ENCODE measurements at regions not wholly inside any gene's neighbourhood (a gene's known extent, or its start where the extent isn't known, plus 50 kb on each side); places are given as distances from the start of the nearest gene placed in this dataset.
"Not testable (repeated sequence)": the region's sequence is repeated elsewhere in the genome, so short reads cannot be mapped to it uniquely, and the experiment has no call there.

GRCh38 chr5:86407711-86408110, 210.0 kb upstream of the COX7C start:
- in situ Hi-C loops (cut with HindIII; ENCODE audit: low sequenced_read_pairs), result no loop called here
- no peak for DNase-seq (ENCODE audit: low spot score)

- in situ Hi-C loops (cut with HindIII; ENCODE audit: low sequenced_read_pairs), result no loop called here
- no peak for DNase-seq (ENCODE audit: low spot score)
These were observed 206.1 kb upstream of the COX7C start for GRCh38 chr5:86411596-86411995.

- in situ Hi-C loops (cut with HindIII; ENCODE audit: low sequenced_read_pairs), result no loop called here
- DNase-seq (ENCODE audit: low spot score), result no peak
These were observed 190.6 kb upstream of the COX7C start for GRCh38 chr5:86427158-86427557.

GRCh38 chr5:86439593-86440110, 178.1 kb upstream of the COX7C start:
- DNase-seq (ENCODE audit: low spot score), result no peak
- in situ Hi-C loops (cut with HindIII; ENCODE audit: low sequenced_read_pairs), result no loop called here

- DNase-seq (ENCODE audit: low spot score), result no peak
- in situ Hi-C loops (cut with HindIII; ENCODE audit: low sequenced_read_pairs), result no loop called here
These were observed 175.6 kb upstream of the COX7C start for GRCh38 chr5:86442036-86442745.

DNA sequence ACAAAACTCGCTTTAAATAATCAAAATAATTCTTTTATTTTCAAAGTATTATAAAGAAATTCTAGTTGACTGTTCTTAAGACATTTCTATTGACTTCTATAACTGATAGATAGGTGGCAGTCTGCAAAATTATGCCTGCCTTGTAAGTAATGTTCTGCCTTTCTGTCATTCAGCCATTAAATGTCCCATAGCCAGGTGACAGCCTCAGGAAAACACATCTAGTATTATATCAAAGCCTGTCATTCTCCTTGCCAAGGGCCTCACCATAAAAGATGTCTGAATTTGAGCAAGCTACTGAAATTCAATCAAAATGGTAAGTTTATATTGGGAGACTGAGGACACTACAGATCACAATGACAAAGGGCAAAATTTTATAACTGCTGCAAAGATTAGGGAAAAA, 170.4 kb upstream of the COX7C start:
- in situ Hi-C loops (cut with HindIII; ENCODE audit: low sequenced_read_pairs), result no loop called here
- DNase-seq (ENCODE audit: low spot score), result no peak

DNA sequence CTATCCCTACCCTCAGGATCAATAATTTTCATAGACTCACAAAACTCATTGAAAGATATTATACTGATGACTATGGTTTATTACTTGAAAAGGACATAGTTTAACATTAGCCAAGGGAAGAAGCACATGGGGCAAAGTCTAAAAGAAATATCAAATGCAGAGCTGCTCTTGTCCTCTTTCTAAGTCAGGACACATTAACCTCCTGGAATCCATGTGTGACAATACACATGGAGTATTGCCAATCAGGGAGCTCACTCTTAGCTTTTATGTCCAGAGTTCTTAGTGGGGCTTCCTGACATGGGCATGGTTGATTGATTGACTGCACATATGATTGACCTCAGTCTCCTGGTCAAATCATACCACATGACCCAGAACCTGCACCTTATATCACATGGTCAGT, 165.5 kb upstream of the COX7C start:
- in situ Hi-C loops (cut with HindIII; ENCODE audit: low sequenced_read_pairs), result no loop called here
- no peak for DNase-seq (ENCODE audit: low spot score)

GRCh38 chr5:86460519-86460918, 157.2 kb upstream of the COX7C start:
- in situ Hi-C loops (cut with HindIII; ENCODE audit: low sequenced_read_pairs), result no loop called here
- DNase-seq (ENCODE audit: low spot score), result no peak

DNA sequence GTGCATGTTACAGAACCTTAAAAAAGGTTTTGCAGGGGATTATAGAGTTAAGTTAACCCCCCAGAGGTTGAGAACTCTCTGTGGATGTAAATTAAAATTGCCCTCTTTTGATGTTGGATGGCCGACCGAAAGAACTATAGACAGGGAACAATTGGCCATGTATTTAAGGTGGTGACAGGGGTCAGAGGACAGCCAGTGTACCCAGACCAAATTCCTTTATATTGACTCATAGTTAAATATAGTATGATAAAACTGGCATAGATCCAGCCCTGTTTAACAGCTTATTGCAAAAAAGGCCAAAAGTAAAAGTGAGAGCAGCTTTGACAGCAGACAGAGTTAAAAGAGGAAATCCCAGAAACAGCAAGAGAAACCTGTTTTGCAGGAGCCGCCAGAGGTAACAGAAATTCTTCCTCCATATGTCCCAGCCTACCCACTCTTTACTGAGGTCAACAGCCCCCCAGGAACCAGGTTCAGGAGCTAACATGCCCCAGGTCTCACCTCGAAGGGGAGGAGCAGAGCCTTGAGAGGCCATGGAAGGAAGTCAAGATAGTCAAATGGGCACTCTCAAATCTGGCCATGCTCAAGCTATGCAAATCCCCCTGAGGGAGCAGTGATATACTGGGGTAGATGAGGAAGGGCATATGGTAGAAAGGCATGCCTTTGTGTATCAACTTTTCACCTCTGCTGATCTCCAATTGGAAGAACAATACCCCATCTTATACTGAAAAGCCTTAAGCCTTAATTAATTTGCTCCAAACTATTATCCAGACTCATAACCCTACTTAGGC, 156.4 kb upstream of the COX7C start:
- DNase-seq (ENCODE audit: low spot score), result no peak
- in situ Hi-C loops (cut with HindIII; ENCODE audit: low sequenced_read_pairs), result no loop called here

- in situ Hi-C loops (cut with HindIII; ENCODE audit: low sequenced_read_pairs), result no loop called here
- DNase-seq (ENCODE audit: low spot score), result no peak
These were observed 154.4 kb upstream of the COX7C start for GRCh38 chr5:86463339-86463738.

GRCh38 chr5:86465052-86465838, 152.5 kb upstream of the COX7C start:
- DNase-seq (ENCODE audit: low spot score), result no peak
- in situ Hi-C loops (cut with HindIII; ENCODE audit: low sequenced_read_pairs), result no loop called here

DNA sequence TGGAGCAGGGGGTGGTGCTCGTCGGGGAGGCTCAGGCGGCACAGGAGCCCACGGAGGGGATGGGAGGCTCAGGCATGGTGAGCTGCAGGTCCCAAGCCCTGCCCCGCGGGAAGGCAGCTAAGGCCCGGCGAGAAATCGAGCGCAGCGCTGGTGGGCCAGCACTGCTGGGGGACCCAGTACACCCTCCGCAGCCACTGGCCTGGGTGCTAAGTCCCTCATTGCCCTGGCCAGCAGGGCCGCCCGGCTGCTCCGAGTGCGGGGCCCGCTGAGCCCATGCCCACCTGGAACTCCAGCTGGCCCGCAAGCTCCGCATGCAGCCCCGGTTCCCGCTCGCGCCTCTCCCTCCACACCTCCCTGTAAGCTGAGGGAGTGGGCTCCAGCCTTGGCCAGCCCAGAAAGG, 151.0 kb upstream of the COX7C start:
- in situ Hi-C loops (cut with HindIII; ENCODE audit: low sequenced_read_pairs); DNase-seq (ENCODE audit: low spot score): not testable (repeated sequence)

- DNase-seq (ENCODE audit: low spot score), result no peak
These were observed 135.7 kb upstream of the COX7C start for GRCh38 chr5:86482008-86482407.

DNA sequence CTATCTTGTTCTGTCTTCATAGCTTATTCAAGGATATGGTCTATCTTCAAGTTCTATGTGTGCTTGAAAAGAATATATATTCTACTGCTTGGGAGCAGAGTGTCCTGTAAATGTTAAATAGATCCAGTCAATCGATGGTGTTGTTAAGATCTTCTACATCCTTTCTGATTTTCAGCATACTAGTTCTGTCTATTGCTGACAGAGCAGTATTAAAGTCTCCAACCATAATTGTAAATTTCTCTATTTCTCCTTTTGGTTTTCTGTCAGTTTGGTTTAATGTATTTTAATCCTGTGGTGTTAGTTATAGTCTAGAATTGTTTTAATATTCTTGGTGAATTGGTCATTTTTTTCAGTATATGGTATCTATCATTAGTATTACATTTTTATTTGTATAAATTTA, 124.0 kb upstream of the COX7C start:
- in situ Hi-C loops (cut with HindIII; ENCODE audit: low sequenced_read_pairs), result no loop called here
- no peak for DNase-seq (ENCODE audit: low spot score)

More at GRCh38 chr5:86482008-86482407, 135.7 kb upstream of the COX7C start:
- in situ Hi-C loops (cut with HindIII; ENCODE audit: low sequenced_read_pairs), result no loop called here

DNA sequence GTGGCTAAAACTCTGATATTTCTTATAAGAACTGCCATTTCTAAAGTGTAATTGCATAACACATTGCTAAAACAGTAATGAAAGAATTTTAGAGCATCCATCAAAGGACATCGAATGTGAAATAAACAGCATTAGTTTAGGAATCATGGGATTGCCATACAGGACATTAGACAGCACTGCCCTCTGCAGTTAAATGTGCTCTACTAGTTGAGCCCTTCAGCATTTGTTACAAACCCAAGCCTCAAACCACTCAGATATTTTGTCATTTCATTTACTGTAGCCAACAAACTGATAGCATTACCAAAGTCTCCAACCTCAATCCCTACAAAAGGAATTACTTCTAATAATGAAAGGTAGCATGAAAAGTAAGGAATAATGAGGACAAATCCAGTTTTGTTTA, 116.8 kb upstream of the COX7C start:
- in situ Hi-C loops (cut with HindIII; ENCODE audit: low sequenced_read_pairs), result no loop called here
- no peak for DNase-seq (ENCODE audit: low spot score)

GRCh38 chr5:86507574-86507973, 110.2 kb upstream of the COX7C start:
- DNase-seq (ENCODE audit: low spot score), result no peak
- in situ Hi-C loops (cut with HindIII; ENCODE audit: low sequenced_read_pairs), result no loop called here

DNA sequence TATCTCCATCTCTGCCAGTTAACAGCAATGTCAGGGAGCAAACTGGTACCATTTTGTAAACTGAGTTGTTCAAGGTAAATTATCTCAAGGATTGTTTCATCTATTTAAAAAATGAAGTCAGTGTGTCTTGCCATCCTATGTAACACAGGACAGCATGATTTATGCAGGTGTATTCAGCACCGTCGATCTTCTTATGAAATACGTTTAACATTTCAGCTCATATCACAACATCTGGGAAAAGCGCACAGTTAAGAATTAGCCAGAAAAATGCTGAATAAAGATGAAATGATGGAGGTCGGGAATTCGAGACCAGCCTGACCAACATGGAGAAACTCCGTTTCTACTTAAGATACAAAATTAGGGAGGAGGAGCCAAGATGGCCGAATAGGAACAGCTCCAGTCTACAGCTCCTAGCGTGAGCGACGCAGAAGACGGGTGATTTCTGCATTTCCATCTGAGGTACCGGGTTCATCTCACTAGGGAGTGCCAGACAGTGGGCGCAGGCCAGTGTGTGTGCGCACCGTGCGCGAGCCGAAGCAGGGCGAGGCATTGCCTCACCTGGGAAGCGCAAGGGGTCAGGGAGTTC, 107.3 kb upstream of the COX7C start:
- in situ Hi-C loops (cut with HindIII; ENCODE audit: low sequenced_read_pairs); DNase-seq (ENCODE audit: low spot score): not testable (repeated sequence)

DNA sequence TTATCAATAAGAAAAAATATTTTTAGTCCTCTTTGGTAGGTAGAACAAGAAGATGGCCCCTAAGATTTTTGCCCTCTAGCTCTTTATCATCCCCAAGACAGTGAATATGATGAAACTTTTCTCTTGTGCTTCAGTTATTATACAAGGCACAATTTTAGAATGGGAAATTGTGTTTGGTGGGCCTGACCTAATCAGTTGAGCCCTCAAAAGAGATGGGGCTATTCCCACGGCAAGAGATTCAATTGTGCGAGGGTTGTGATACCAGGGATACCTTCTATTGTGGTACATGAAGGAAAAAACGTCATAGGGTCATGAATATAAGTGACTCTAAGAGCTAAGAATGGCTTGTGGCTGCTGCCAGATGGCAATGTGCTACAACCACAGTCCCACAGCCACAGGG, 94.0 kb upstream of the COX7C start:
- no peak for DNase-seq (ENCODE audit: low spot score)
- in situ Hi-C loops (cut with HindIII; ENCODE audit: low sequenced_read_pairs), result no loop called here

DNA sequence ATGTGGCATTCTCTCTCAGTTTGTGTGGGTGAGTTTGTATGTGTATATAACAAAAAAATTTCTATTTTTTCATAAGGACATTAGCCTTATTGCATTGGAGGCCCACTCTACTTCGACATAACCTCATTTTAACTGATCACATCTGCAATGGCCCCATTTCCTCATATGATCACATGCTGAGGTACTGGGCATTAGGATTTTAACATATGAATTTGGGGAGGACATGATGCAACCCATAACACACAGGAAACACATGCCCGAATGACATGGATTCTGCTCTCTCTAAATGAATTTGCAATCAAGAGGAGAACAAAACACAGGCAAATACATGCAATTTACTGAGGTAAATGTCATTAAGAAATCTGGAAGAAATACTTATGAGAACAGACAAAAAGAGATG, 92.1 kb upstream of the COX7C start:
- in situ Hi-C loops (cut with HindIII; ENCODE audit: low sequenced_read_pairs), result no loop called here
- no peak for DNase-seq (ENCODE audit: low spot score)
